ENCODE measurements at regions not wholly inside any gene's neighbourhood (a gene's known extent, or its start where the extent isn't known, plus 50 kb on each side); places are given as distances from the start of the nearest gene placed in this dataset.

- Histone ChIP-seq H3K23me2 (ENCODE audit: low read depth, low read length) (no peaks in the 10 kb centered on the region), H3K79me2 (ENCODE audit: control insufficient read depth in 1 of 2, insufficient read depth in 2 of 2, low read length in 2 of 2) (no peaks in the 10 kb centered on the region), H3K27me3 (replicated peaks in 1 of 4; ENCODE audit: control insufficient read depth in 3 of 4, extremely low read depth in 1 of 4, insufficient read depth in 3 of 4, low read length in 3 of 4) (no peaks in the 10 kb centered on the region), H4K8ac (ENCODE audit: extremely low read depth, insufficient read depth, low read length) (no peak overlapping the region), H2BK15ac (ENCODE audit: low read length) (no peak overlapping the region), H3K56ac (replicated peaks; ENCODE audit: insufficient read length, low read depth, low read length) (no peak overlapping the region), H3K9me3 (ENCODE audit: insufficient read depth in 2 of 2, low read depth in 1 of 2, low read length in 1 of 2) (peaks cover 2 to 3% of the 10 kb centered on the region in 2 experiments; a peak in 2 of 4 replicates), H3K4me2 (ENCODE audit: insufficient read depth in 1 of 2, low read depth in 2 of 2, low read length in 2 of 2) (no peak overlapping the region), H3K4me3 (ENCODE audit: extremely low read depth in 1 of 4, insufficient read depth in 2 of 4, low read depth in 3 of 4, low read length in 4 of 4) (no peak overlapping the region), H3K36me3 (ENCODE audit: control insufficient read depth in 2 of 4, insufficient read depth in 4 of 4, low read length in 3 of 4) (no peaks in the 10 kb centered on the region), H4K91ac (replicated peaks; ENCODE audit: insufficient read length, low read length) (no peak overlapping the region), H3K27ac (ENCODE audit: low read depth, low read length) (no peak overlapping the region), H2BK5ac (ENCODE audit: low read depth, low read length) (no peak overlapping the region), H3K23ac (ENCODE audit: insufficient read length) (no peak overlapping the region), H2AK5ac (ENCODE audit: low read depth, low read length) (no peak overlapping the region), H3K79me1 (ENCODE audit: low read depth, low read length) (no peaks in the 10 kb centered on the region), H2BK120ac (replicated peaks; ENCODE audit: low read depth, low read length) (no peak overlapping the region), H3K18ac (ENCODE audit: extremely low read depth, low read length) (no peak overlapping the region), H3K14ac (ENCODE audit: insufficient read length) (no peak overlapping the region), H2AFZ (ENCODE audit: low read length) (no peak overlapping the region), H4K5ac (ENCODE audit: insufficient read length, low read depth, low read length) (no peak overlapping the region), H3K4me1 (replicated peaks in 1 of 4; ENCODE audit: control insufficient read depth in 3 of 4, insufficient read depth in 4 of 4, low read length in 3 of 4) (no peaks in the 10 kb centered on the region), H4K20me1 (replicated peaks in 1 of 2; ENCODE audit: control insufficient read depth in 1 of 2, insufficient read depth in 2 of 2, low read length in 2 of 2) (no peaks in the 10 kb centered on the region), H2BK20ac (ENCODE audit: low read length) (no peak overlapping the region), H2BK12ac (ENCODE audit: low read depth, low read length) (no peak overlapping the region), H3K4ac (replicated peaks; ENCODE audit: insufficient read length, low read depth, low read length) (no peak overlapping the region), H3K9ac (replicated peaks in 1 of 4; ENCODE audit: extremely low read depth in 1 of 4, low read depth in 3 of 4, low read length in 3 of 4) (no peak overlapping the region)
- WGBS, 2 experiments (ENCODE audit: extremely low coverage in 1 of 2, insufficient coverage in 1 of 2, insufficient read length in 1 of 2, insufficient replicate concordance in 2 of 2, low coverage in 1 of 2, low lambda C conversion rate in 2 of 2, missing lambda C conversion rate in 1 of 2) = 93% methylated on average over 4 of the region's 4 CpGs; no CpG with 5 or more reads in 1 of the 2 experiments
- CTCF ChIA-PET (ENCODE audit: partially characterized antibody) = interaction anchor here (0.7 kb wide), 1 partner anchor 841 kb away, joined by 4 read pairs; no protein-coding TSS in a partner anchor
- FAIRE-seq (no peak), DNase-seq (ENCODE audit: low read depth in 1 of 2, low spot score in 2 of 2) (no peak)
- POLR2A ChIA-PET (ENCODE audit: partially characterized antibody) = no interaction called here
- no peak for TF ChIP-seq TAF7 (optimal IDR thresholded peaks at IDR 0.05; ENCODE audit: borderline replicate concordance, low read depth, low read length)
- no peak for TF ChIP-seq GABPA (IDR thresholded peaks at IDR 0.05; ENCODE audit: borderline replicate concordance, insufficient read depth, low read length)
- no peak for TF ChIP-seq ATF2 (IDR thresholded peaks at IDR 0.05; ENCODE audit: low read length)
- no peak for TF ChIP-seq BRCA1 (IDR thresholded peaks at IDR 0.05; ENCODE audit: low read depth, low read length)
- no peak for TF ChIP-seq CEBPB (IDR thresholded peaks at IDR 0.05; ENCODE audit: low read depth, low read length)
- TF ChIP-seq CTBP2 (IDR thresholded peaks at IDR 0.05; ENCODE audit: borderline replicate concordance, insufficient read depth, insufficient read length, low read length) = no peak
- no peak for TF ChIP-seq TCF12 (IDR thresholded peaks at IDR 0.05; ENCODE audit: low read depth, low read length)
- no peak for TF ChIP-seq SIN3A (conservative IDR thresholded peaks at IDR 0.05 in 1 of 2, IDR thresholded peaks at IDR 0.05 in 1 of 2; ENCODE audit: low read depth in 1 of 2, low read length in 2 of 2)
- TF ChIP-seq CBX8 (IDR thresholded peaks at IDR 0.05; ENCODE audit: borderline replicate concordance, low read depth, low read length) = no peak
- TF ChIP-seq GTF2F1 (IDR thresholded peaks at IDR 0.05; ENCODE audit: borderline replicate concordance, low read depth, low read length) = no peak
- TF ChIP-seq SRF (IDR thresholded peaks at IDR 0.05; ENCODE audit: low read depth, low read length) = no peak
Measured at GRCh38 chr10:43931308-43931930, 282.7 kb upstream of the ZNF32 start.

Measured in H1 (cell line).